Uterus (tissue), 3 donors: ENCODE measurements at regions not wholly inside any gene's neighbourhood (a gene's known extent, or its start where the extent isn't known, plus 50 kb on each side); places are given as distances from the start of the nearest gene placed in this dataset.

Experiments used
- DNase-seq, 2 donors: peaks; one replicate each; pipeline ENCODE4 v3.0.0-alpha.2; 2019 to 2020
- H3K27ac ChIP-seq, 2 donors: fragments of 200-600 bp; sonication (generic); 1 replicate in 1 of 2; 2 replicates in 1 of 2; pipeline ENCODE4 v1.5.1; 2016 to 2018
- H3K27me3 ChIP-seq, 2 donors: fragments of 200-600 bp; sonication (generic); one replicate each; pipeline ENCODE4 v1.5.1; 2018 to 2019; ENCODE audit warnings: control low read depth in 1 of 2
- H3K36me3 ChIP-seq, 2 donors: fragments of 200-600 bp; sonication (generic); one replicate each; pipeline ENCODE4 v1.5.1; 2019; ENCODE audit warnings: control low read depth in 1 of 2
- H3K4me1 ChIP-seq, 2 donors: fragments of 200-600 bp; sonication (generic); one replicate each; pipeline ENCODE4 v1.5.1; 2018 to 2019; ENCODE audit warnings: control low read depth in 1 of 2
- H3K4me3 ChIP-seq, 2 donors: fragments of 200-600 bp; sonication (generic); 1 replicate in 1 of 2; 2 replicates in 1 of 2; pipeline ENCODE4 v1.5.1; 2018 to 2019; ENCODE audit warnings: mild to moderate bottlenecking in 1 of 2
- H3K9me3 ChIP-seq, 2 donors: fragments of 200-600 bp; sonication (generic); one replicate each; pipeline ENCODE4 v1.5.1; 2019; ENCODE audit warnings: control low read depth in 1 of 2
- CTCF ChIP-seq, 4 experiments: fragments of 200-600 bp in 2 of 4; fragments of 450-650 bp in 2 of 4; sonication (generic) in 2 of 4; IDR thresholded peaks; one replicate each; pipeline ENCODE4 v1.5.1; 2016 to 2019; ENCODE audit warnings: antibody characterized with exemption in 4 of 4, mild to moderate bottlenecking in 2 of 4, moderate library complexity in 1 of 4
- POLR2A ChIP-seq, 2 donors: fragments of 450-650 bp; IDR thresholded peaks; one replicate each; pipeline ENCODE4 v1.6.1; 2016; ENCODE audit warnings: antibody characterized with exemption in 2 of 2, mild to moderate bottlenecking in 1 of 2, moderate library complexity in 1 of 2
- intact Hi-C: fragments of 100-400 bp; cut with DNase I; formaldehyde crosslinking; loops from one replicate; pipeline ENCODE4 v1.15.1; 2023; ENCODE audit warnings: low total_unique reads
- donor health status: DM: yes; HTN: yes; CAD: no.

GRCh38 chr3:31091748-31092147, 197.3 kb upstream of the GADL1 start:
- intact Hi-C loops, result no loop called here
- no peak overlapping the region for H3K4me3 ChIP-seq
- no peak for DNase-seq
- no peak overlapping the region for H3K27ac ChIP-seq
- no peaks in the 10 kb centered on the region for H3K27me3 ChIP-seq
- no peaks in the 10 kb centered on the region for H3K4me1 ChIP-seq
- TF ChIP-seq POLR2A (IDR thresholded peaks at IDR 0.05) (no peak), CTCF (IDR thresholded peaks at IDR 0.05) (no peak)
- H3K36me3 ChIP-seq, result no peaks in the 10 kb centered on the region
- no peaks in the 10 kb centered on the region for H3K9me3 ChIP-seq

- Histone ChIP-seq H3K9me3 (no peaks in the 10 kb centered on the region), H3K4me1 (no peaks in the 10 kb centered on the region), H3K4me3 (no peak overlapping the region), H3K27ac (no peak overlapping the region), H3K36me3 (no peaks in the 10 kb centered on the region), H3K27me3 (no peaks in the 10 kb centered on the region)
- intact Hi-C loops, result no loop called here
- no peak for DNase-seq
- TF ChIP-seq POLR2A (IDR thresholded peaks at IDR 0.05), result no peak
- no peak for TF ChIP-seq CTCF (IDR thresholded peaks at IDR 0.05)
Observed at GRCh38 chr3:31092748-31093589, 198.5 kb upstream of the GADL1 start.

GRCh38 chr3:31093606-31094005, 199.1 kb upstream of the GADL1 start:
- TF ChIP-seq CTCF (IDR thresholded peaks at IDR 0.05), result no peak
- Histone ChIP-seq H3K27ac (no peak overlapping the region), H3K4me3 (no peak overlapping the region), H3K27me3 (no peaks in the 10 kb centered on the region), H3K36me3 (no peaks in the 10 kb centered on the region), H3K9me3 (no peaks in the 10 kb centered on the region), H3K4me1 (no peaks in the 10 kb centered on the region)
- intact Hi-C loops, result no loop called here
- no peak for DNase-seq

GRCh38 chr3:31094048-31094447, 199.6 kb upstream of the GADL1 start:
- Histone ChIP-seq H3K27ac (no peak overlapping the region), H3K4me3 (no peak overlapping the region), H3K36me3 (no peaks in the 10 kb centered on the region), H3K4me1 (no peaks in the 10 kb centered on the region), H3K9me3 (no peaks in the 10 kb centered on the region), H3K27me3 (no peaks in the 10 kb centered on the region)
- DNase-seq, result no peak
- intact Hi-C loops, result no loop called here
- TF ChIP-seq CTCF (IDR thresholded peaks at IDR 0.05), result no peak
- no peak for TF ChIP-seq POLR2A (IDR thresholded peaks at IDR 0.05)

- Histone ChIP-seq H3K27me3 (no peaks in the 10 kb centered on the region), H3K36me3 (no peaks in the 10 kb centered on the region), H3K27ac (no peak overlapping the region), H3K4me3 (no peak overlapping the region), H3K4me1 (no peaks in the 10 kb centered on the region), H3K9me3 (no peaks in the 10 kb centered on the region)
- TF ChIP-seq POLR2A (IDR thresholded peaks at IDR 0.05) (no peak), CTCF (IDR thresholded peaks at IDR 0.05) (no peak)
- intact Hi-C loops, result no loop called here
- no peak for DNase-seq
Observed at GRCh38 chr3:31095255-31095654, 200.8 kb upstream of the GADL1 start.
